Motor neuron (in vitro differentiated cells): ENCODE measurements at regions not wholly inside any gene's neighbourhood (a gene's known extent, or its start where the extent isn't known, plus 50 kb on each side); places are given as distances from the start of the nearest gene placed in this dataset.

Source experiments
- ATAC-seq, 8 experiments: fragments of 200-7000 bp; cut with Tn5 transposase; replicated peaks in 6 of 8; 2 replicates each; pipeline ENCODE4 v1.8.0; 2021; ENCODE audit warnings: mild to moderate bottlenecking in 8 of 8, moderate library complexity in 8 of 8
- H3K27ac ChIP-seq, 2 donors: fragments of 250-450 bp; sonication (Bioruptor Pico); 2 replicates each; pipeline ENCODE4 v1.9.0; 2021; ENCODE audit warnings: antibody characterized with exemption in 2 of 2, mild to moderate bottlenecking in 2 of 2, moderate library complexity in 1 of 2
- H3K4me1 ChIP-seq, 2 donors: fragments of 250-450 bp; sonication (Bioruptor Pico); replicated peaks in 1 of 2; 2 replicates each; pipeline ENCODE4 v1.6.1; 2021; ENCODE audit warnings: antibody characterized with exemption in 2 of 2, mild to moderate bottlenecking in 2 of 2, moderate library complexity in 1 of 2
- H3K4me3 ChIP-seq, 5 donors: fragments of 250-450 bp; sonication (Bioruptor Pico); 2 replicates each; pipeline ENCODE4 v1.9.0; 2021; ENCODE audit warnings: antibody characterized with exemption in 5 of 5, mild to moderate bottlenecking in 5 of 5, moderate library complexity in 4 of 5
- WGBS, 10 experiments: fragments of 450-650 bp; shearing (Covaris generic); methylation state at CpG; one replicate each; pipeline ENCODE4 v1.0.0; 2022; 5-methylcytosine and 5-hydroxymethylcytosine counted together
- in situ Hi-C, 9 experiments: fragments of 400-800 bp; cut with MboI; loops; one replicate each; pipeline ENCODE4 v1.15.0; 2021; ENCODE audit warnings: low sequenced_read_pairs in 9 of 9, low pct_unique_long_range_greater_than_20kb in 2 of 9; ENCODE audit not compliant: unreplicated experiment in 9 of 9

DNA sequence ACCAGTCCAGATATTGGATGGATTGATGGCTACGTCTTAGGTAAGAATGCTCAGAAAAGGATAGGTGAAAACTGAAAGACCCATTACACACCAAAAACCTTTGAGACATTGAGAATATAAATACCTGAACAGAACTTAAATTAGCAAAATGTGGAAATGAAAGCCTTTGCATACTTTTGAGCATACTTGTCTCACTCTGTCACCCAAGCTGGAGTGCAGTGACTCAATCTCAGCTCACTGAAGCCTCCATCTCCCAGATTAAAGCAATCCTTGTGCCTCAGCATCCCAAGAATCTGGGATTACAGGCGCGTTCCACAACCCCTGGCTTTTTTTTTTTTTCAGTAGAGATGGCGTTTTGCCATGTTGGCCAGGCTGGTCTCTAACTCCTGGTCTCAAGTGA is 695.3 kb downstream of the DACH1 start:
- ATAC-seq: no peak
- no peak overlapping the region for H3K4me3 ChIP-seq
- in situ Hi-C loops: no loop called here
- H3K27ac ChIP-seq: no peak overlapping the region
- WGBS, 10 experiments: 2 to 100% (median 79%) methylated on average over 1 to 4 of the region's 4 CpGs; no CpG with 5 or more reads in 2 of the 10 experiments
- peaks cover 3 to 17% of the 10 kb centered on the region in 2 donors for H3K4me1 ChIP-seq

DNA sequence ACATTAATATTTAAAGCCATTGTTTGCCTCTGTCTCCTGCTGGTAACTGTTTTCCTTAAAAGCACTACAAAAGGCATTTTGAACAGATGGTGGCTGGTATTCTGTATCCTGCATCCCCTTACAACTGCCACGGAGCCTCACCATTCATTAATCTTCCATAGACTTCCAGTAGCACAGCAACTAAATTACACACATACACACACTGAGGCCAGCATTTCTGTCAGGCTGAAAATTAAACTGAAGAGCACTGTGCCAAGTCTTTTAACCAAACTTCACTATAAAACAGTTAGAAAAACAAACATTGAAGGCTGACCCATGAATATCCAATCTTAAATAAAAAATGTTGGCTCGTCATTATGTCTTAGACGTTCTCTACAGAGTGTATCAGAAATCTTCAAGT is 697.8 kb downstream of the DACH1 start:
- Histone ChIP-seq H3K27ac (peak overlapping the region in 1 of 2 donors; percentile 47), H3K4me3 (no peak overlapping the region), H3K4me1 (peaks cover 3 to 17% of the 10 kb centered on the region in 2 donors)
- peak in 5 of 8 experiments; percentile 93 to 100 (median 99) for ATAC-seq
- in situ Hi-C loops: no loop called here
- WGBS, 10 experiments: 0 to 65% (median 3%) methylated on average over 1 to 3 of the region's 3 CpGs; no CpG with 5 or more reads in 2 of the 10 experiments

GRCh38 chr13:71156550-71156949 is 710.5 kb downstream of the DACH1 start:
- no peak for ATAC-seq
- in situ Hi-C loops: no loop called here
- 6 to 100% (median 57%) methylated on average over 1 to 6 of the region's 6 CpGs; no CpG with 5 or more reads in 2 of the 10 experiments for WGBS, 10 experiments
- no peak overlapping the region for H3K4me3 ChIP-seq
- H3K4me1 ChIP-seq: no peaks in the 10 kb centered on the region
- no peak overlapping the region for H3K27ac ChIP-seq

DNA sequence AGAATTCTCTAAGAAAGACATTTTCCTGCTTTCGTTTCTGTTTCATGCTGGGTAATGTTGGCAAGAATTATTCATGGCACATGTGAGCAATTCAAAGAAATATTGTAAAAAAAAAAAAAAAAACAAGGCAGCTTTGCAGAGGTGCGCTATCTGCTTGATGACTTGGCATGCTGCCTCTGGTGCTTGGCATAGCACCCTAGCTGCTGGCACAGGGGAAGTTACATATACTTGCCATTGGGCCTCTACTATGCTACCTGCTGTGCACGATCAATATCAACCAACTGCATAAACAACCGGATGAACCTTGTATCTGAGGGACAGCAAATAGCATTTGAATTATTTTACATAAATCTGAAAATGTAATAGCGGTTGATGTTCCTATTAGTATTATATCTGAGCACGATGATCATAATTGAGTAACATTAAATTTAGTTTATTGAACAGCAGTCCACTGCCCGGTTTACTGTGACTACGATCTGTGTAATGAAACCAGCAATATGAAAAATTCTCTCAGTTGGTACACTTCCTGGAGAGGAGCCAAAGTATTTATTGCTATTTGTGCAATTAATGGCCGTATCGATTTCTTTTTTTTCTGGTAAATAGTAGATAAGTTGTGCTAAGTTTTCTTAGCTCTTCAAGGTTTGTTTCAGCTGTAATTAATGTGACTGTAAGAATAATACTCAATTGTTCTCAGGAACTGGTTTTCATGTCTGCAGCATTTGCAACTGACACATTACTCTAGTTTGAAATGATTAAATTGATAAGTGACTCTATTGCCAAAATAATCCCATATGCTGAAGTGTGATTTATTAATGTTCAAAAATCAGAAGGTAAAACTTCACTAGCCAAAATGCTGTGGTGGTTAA is 717.3 kb downstream of the DACH1 start:
- Histone ChIP-seq H3K27ac (no peak overlapping the region), H3K4me3 (no peak overlapping the region), H3K4me1 (peaks cover 0 to 8% of the 10 kb centered on the region in 2 donors)
- 14 to 100% (median 85%) methylated on average over 3 to 10 of the region's 10 CpGs for WGBS, 10 experiments
- no peak for ATAC-seq
- in situ Hi-C loops: no loop called here

DNA sequence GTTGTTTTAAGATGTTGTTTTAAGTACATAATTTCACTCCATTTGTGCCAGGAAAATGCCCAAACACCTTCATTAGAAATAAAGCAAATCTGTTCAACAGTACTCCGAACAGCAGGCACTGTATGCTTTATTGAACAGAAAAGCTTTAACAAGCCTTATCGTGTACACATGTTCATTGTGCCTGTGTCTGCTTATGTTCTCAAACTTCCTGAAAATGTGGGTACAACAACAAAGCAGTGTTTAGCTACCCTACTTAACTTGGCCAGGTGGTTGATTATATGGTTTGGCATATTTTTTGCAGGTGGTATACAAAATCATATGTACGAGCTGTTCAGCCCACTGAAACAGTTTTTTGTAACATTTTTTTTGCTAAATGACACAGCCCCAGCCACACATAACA is 718.0 kb downstream of the DACH1 start:
- H3K4me1 ChIP-seq: peaks cover 0 to 8% of the 10 kb centered on the region in 2 donors
- no peak for ATAC-seq
- 0 to 100% (median 83%) methylated on average over 2 to 3 of the region's 3 CpGs; no CpG with 5 or more reads in 1 of the 10 experiments for WGBS, 10 experiments
- in situ Hi-C loops: no loop called here
- no peak overlapping the region for H3K27ac ChIP-seq
- H3K4me3 ChIP-seq: no peak overlapping the region

GRCh38 chr13:71148396-71148795 is 718.6 kb downstream of the DACH1 start:
- Histone ChIP-seq H3K4me3 (no peak overlapping the region), H3K27ac (no peak overlapping the region)
- ATAC-seq: no peak

GRCh38 chr13:71144883-71145282 is 722.1 kb downstream of the DACH1 start:
- WGBS, 10 experiments: 0 to 100% (median 90%) methylated on average over 1 to 2 of the region's 2 CpGs; no CpG with 5 or more reads in 3 of the 10 experiments
- no peak overlapping the region for H3K27ac ChIP-seq
- ATAC-seq: no peak
- in situ Hi-C loops: no loop called here
- no peak overlapping the region for H3K4me3 ChIP-seq
- peaks cover 0 to 5% of the 10 kb centered on the region in 2 donors for H3K4me1 ChIP-seq

More at GRCh38 chr13:71148396-71148795, 718.6 kb downstream of the DACH1 start:
- WGBS, 10 experiments: 0 to 60% (median 5%) methylated on average over 1 of the region's 1 CpG
- H3K4me1 ChIP-seq: peaks cover 0 to 8% of the 10 kb centered on the region in 2 donors
- in situ Hi-C loops: no loop called here

- Histone ChIP-seq H3K27ac (no peak overlapping the region), H3K4me3 (no peak overlapping the region), H3K4me1 (peaks cover 0 to 8% of the 10 kb centered on the region in 2 donors)
- 0 to 83% (median 43%) methylated on average over 1 to 2 of the region's 2 CpGs for WGBS, 10 experiments
- ATAC-seq: no peak
- in situ Hi-C loops: no loop called here
Observed at GRCh38 chr13:71137101-71137500, 729.9 kb downstream of the DACH1 start.

DNA sequence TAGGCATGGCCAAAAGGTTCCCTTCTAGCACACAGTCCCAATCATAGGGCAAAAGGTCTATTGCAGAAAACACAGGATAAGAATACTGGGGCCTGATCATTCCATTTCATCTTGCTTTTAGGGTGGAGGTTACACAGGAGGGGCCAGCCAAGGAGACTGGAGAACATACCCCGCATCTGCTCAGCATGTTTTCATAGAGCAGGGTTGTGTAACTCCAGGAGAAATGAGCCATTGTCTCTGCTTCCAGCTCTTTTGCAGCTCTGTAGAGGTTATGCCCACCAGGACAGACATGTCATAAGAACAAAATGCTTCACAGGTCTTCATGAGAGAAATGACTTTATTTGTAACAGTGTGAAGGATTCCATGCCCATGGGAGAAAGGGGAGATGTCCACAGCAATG is 742.8 kb downstream of the DACH1 start:
- ATAC-seq: no peak
- WGBS, 10 experiments: 63 to 100% (median 100%) methylated on average over 1 of the region's 1 CpG; no CpG with 5 or more reads in 6 of the 10 experiments
- Histone ChIP-seq H3K4me3 (no peak overlapping the region), H3K4me1 (no peaks in the 10 kb centered on the region), H3K27ac (no peak overlapping the region)
- in situ Hi-C loops: loop anchor here in 1 of 9 experiments (25.0 kb wide), 1 partner anchor 112 kb away; no protein-coding TSS in a partner anchor

DNA sequence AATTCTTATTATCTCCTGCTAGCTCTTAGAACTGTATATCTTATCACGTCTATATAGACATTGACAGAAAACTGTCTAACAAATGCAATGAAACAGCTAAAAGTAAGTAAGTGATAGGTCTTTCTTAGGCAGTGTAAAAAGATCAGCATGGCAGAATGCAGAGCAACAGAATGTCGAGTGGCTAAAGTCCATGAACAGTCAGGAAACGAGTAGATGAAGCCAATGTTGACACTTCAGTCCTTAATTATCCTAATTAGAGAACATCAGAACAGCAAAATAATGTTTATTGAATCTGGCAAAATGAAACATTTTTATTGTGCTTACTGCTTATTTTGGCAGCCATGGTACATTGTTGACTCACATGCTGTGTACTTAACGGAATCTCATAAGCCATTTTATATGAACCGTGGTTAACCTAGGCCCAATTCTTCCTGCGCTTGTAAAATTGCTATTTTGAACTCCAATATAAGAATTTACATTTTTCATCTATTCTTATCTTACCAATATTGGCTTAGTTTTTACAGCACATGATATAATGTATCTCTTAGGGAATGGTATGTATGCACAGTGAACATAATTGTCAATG is 748.1 kb downstream of the DACH1 start:
- H3K4me3 ChIP-seq: no peak overlapping the region
- H3K4me1 ChIP-seq: no peaks in the 10 kb centered on the region
- in situ Hi-C loops: loop anchor here in 1 of 9 experiments (25.0 kb wide), 1 partner anchor 107 kb away; no protein-coding TSS in a partner anchor
- H3K27ac ChIP-seq: no peak overlapping the region
- ATAC-seq: no peak
- WGBS, 10 experiments: 24 to 100% (median 89%) methylated on average over 1 to 6 of the region's 6 CpGs

- H3K4me3 ChIP-seq: no peak overlapping the region
- in situ Hi-C loops: loop anchor here in 1 of 9 experiments (25.0 kb wide), 1 partner anchor 106 kb away; no protein-coding TSS in a partner anchor
- ATAC-seq: no peak
- H3K4me1 ChIP-seq: no peaks in the 10 kb centered on the region
- H3K27ac ChIP-seq: no peak overlapping the region
Observed at GRCh38 chr13:71117920-71118319, 749.1 kb downstream of the DACH1 start.

DNA sequence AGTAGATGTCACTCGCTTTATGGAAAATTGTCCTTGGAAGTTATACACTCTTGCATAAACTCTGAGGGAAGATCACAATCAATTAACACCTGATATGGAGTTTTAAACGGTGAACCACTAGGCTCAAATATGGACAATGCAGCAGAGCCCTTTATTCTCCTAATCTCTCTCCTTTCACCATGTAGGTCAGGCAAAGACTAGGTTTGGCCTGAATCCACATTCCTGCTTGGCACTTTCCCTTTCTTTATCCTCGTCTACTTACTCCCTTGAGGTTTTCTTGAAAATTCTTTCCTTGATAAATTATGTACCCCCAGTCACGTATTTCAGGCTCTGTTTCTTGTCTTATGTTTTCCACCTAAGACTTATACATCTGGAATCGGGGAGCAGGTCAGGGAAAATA is 751.7 kb downstream of the DACH1 start:
- Histone ChIP-seq H3K4me1 (no peaks in the 10 kb centered on the region), H3K27ac (no peak overlapping the region), H3K4me3 (no peak overlapping the region)
- in situ Hi-C loops: loop anchor here in 1 of 9 experiments (25.0 kb wide), 1 partner anchor 103 kb away; no protein-coding TSS in a partner anchor
- 5 to 100% (median 69%) methylated on average over 1 to 5 of the region's 5 CpGs for WGBS, 10 experiments
- no peak for ATAC-seq

- no peak overlapping the region for H3K4me3 ChIP-seq
- ATAC-seq: no peak
- H3K27ac ChIP-seq: no peak overlapping the region
- in situ Hi-C loops: loop anchor here in 1 of 9 experiments (25.0 kb wide), 1 partner anchor 91 kb away; no protein-coding TSS in a partner anchor
- no peaks in the 10 kb centered on the region for H3K4me1 ChIP-seq
- WGBS, 10 experiments: 0 to 100% (median 67%) methylated on average over 1 of the region's 1 CpG; no CpG with 5 or more reads in 3 of the 10 experiments
Observed at GRCh38 chr13:71096421-71096820, 770.6 kb downstream of the DACH1 start.
